Panc1 (cell line): ENCODE measurements at regions not wholly inside any gene's neighbourhood (a gene's known extent, or its start where the extent isn't known, plus 50 kb on each side); places are given as distances from the start of the nearest gene placed in this dataset.

Experiments
- ATAC-seq: fragments of 200-7000 bp; cut with Tn5 transposase; 2 replicates; pipeline ENCODE4 v1.9.1; 2020; ENCODE audit warnings: mild to moderate bottlenecking, moderate library complexity
- BruUV-seq: library from RNA; stranded (reverse); fragments of 400-500 nt; replicated peaks from 2 replicates; lab custom pipeline; 2021; lab: Mats Ljungman, UMichigan
- CTCF ChIA-PET: fragments of 300-600 bp; sonication (Branson Sonifier 250); formaldehyde crosslinking; loops from one replicate; lab custom pipeline; 2022; ENCODE audit warnings: antibody characterized with exemption; lab: Charles Lee
- POLR2A ChIA-PET: fragments of 300-600 bp; sonication (Branson Sonifier 250); formaldehyde crosslinking; loops from one replicate; lab custom pipeline; 2022; ENCODE audit warnings: antibody characterized with exemption; lab: Charles Lee
- DNase-seq: peaks from one replicate; pipeline ENCODE4 v3.0.0-alpha.2; 2010; ENCODE audit warnings: low read depth, low spot score
- H3K27ac ChIP-seq: 2 replicates; pipeline ENCODE4 v1.5.1; 2011; ENCODE audit warnings: mild to moderate bottlenecking, low read length, inconsistent platforms
- H3K27me3 ChIP-seq: fragments of 200-500 bp; sonication (Bioruptor generic); 2 replicates; pipeline ENCODE4 v1.6.0; 2014; ENCODE audit warnings: low read length, inconsistent platforms; ENCODE audit not compliant: control insufficient read depth, insufficient read depth
- H3K36me3 ChIP-seq: fragments of 200-500 bp; sonication (Bioruptor generic); 2 replicates; pipeline ENCODE4 v1.5.1; 2014; ENCODE audit warnings: inconsistent platforms, mild to moderate bottlenecking, low read length, moderate library complexity; ENCODE audit not compliant: control insufficient read depth, insufficient read depth
- H3K4me1 ChIP-seq: 2 replicates; pipeline ENCODE4 v1.5.1; 2011; ENCODE audit warnings: inconsistent platforms, mild to moderate bottlenecking, low read length, moderate library complexity; ENCODE audit not compliant: control insufficient read depth, insufficient read depth
- H3K4me3 ChIP-seq, 2 experiments: 2 replicates each; pipeline ENCODE4 v1.5.1; 2011 to 2012; ENCODE audit warnings: low read depth in 2 of 2, low read length in 2 of 2, mild to moderate bottlenecking in 2 of 2, inconsistent platforms in 1 of 2, moderate library complexity in 1 of 2
- H3K9me3 ChIP-seq: fragments of 200-500 bp; sonication (Bioruptor generic); 2 replicates; pipeline ENCODE4 v1.5.1; 2014; ENCODE audit warnings: low read depth, mild to moderate bottlenecking, inconsistent platforms, low read length, moderate library complexity; ENCODE audit not compliant: control insufficient read depth, insufficient read depth
- CTCF ChIP-seq: fragments of 450-650 bp; IDR thresholded peaks from 2 replicates; pipeline ENCODE4 v1.5.1; 2017; ENCODE audit warnings: mild to moderate bottlenecking
- POLR2AphosphoS5 ChIP-seq: IDR thresholded peaks from 2 replicates; pipeline ENCODE4 v1.6.1; 2012; ENCODE audit warnings: mild to moderate bottlenecking, low read depth, low read length, moderate library complexity
- SIN3A ChIP-seq: IDR thresholded peaks from 2 replicates; pipeline ENCODE4 v1.6.1; 2012; ENCODE audit warnings: low read depth, mild to moderate bottlenecking, low read length, moderate library complexity, borderline replicate concordance; ENCODE audit not compliant: insufficient read depth
- TCF7L2 ChIP-seq: IDR thresholded peaks from 2 replicates; pipeline ENCODE4 v1.6.1; 2011; ENCODE audit warnings: mild to moderate bottlenecking, low read depth, low read length, inconsistent platforms
- in situ Hi-C: cut with HindIII; loops from 2 replicates; pipeline ENCODE4 v1.10.0; 2016; ENCODE audit warnings: low sequenced_read_pairs, low pct_unique_long_range_greater_than_20kb
- intact Hi-C: fragments of 100-400 bp; cut with micrococcal nuclease; formaldehyde crosslinking; loops from one replicate; pipeline ENCODE4 v1.10.0; 2022; ENCODE audit not compliant: unreplicated experiment
- TF ChIP-seq, protein P1 (sequence below), 2 experiments: IDR thresholded peaks; 2 replicates each; pipeline ENCODE4 v1.6.1; 2011 to 2012; ENCODE audit warnings: low read depth in 2 of 2, control low read depth in 1 of 2, low read length in 1 of 2, mild to moderate bottlenecking in 1 of 2, moderate library complexity in 1 of 2; ENCODE audit not compliant: insufficient read depth in 1 of 2

GRCh38 chr1:188394677-188395076 is 1565.9 kb downstream of the PLA2G4A start:
- ChIA-PET CTCF (no interaction called here), POLR2A (no interaction called here)
- H3K36me3 ChIP-seq = no peaks in the 10 kb centered on the region
- no peak for DNase-seq
- no peak overlapping the region for H3K27ac ChIP-seq
- H3K27me3 ChIP-seq = no peaks in the 10 kb centered on the region
- in situ Hi-C loops = no loop called here
- H3K4me3 ChIP-seq = no peak overlapping the region
- intact Hi-C loops = no loop called here
- TF ChIP-seq CTCF (no peak), POLR2AphosphoS5 (no peak), TCF7L2 (no peak), SIN3A (no peak)
- TF ChIP-seq, protein P1, sequence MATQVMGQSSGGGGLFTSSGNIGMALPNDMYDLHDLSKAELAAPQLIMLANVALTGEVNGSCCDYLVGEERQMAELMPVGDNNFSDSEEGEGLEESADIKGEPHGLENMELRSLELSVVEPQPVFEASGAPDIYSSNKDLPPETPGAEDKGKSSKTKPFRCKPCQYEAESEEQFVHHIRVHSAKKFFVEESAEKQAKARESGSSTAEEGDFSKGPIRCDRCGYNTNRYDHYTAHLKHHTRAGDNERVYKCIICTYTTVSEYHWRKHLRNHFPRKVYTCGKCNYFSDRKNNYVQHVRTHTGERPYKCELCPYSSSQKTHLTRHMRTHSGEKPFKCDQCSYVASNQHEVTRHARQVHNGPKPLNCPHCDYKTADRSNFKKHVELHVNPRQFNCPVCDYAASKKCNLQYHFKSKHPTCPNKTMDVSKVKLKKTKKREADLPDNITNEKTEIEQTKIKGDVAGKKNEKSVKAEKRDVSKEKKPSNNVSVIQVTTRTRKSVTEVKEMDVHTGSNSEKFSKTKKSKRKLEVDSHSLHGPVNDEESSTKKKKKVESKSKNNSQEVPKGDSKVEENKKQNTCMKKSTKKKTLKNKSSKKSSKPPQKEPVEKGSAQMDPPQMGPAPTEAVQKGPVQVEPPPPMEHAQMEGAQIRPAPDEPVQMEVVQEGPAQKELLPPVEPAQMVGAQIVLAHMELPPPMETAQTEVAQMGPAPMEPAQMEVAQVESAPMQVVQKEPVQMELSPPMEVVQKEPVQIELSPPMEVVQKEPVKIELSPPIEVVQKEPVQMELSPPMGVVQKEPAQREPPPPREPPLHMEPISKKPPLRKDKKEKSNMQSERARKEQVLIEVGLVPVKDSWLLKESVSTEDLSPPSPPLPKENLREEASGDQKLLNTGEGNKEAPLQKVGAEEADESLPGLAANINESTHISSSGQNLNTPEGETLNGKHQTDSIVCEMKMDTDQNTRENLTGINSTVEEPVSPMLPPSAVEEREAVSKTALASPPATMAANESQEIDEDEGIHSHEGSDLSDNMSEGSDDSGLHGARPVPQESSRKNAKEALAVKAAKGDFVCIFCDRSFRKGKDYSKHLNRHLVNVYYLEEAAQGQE (IDR thresholded peaks at IDR 0.05; ENCODE audit: insufficient read depth in 1 of 2, low read depth in 2 of 2, low read length in 1 of 2) = no peak
- H3K4me1 ChIP-seq = no peaks in the 10 kb centered on the region
- no TSS peak for BruUV-seq
- H3K9me3 ChIP-seq = no peaks in the 10 kb centered on the region; the same call in 1 of the 2 replicates
- ATAC-seq = no peak

- in situ Hi-C loops = no loop called here
- intact Hi-C loops = no loop called here
- no TSS peak for BruUV-seq
Measured at GRCh38 chr1:188397521-188397920, 1568.8 kb downstream of the PLA2G4A start.

More at GRCh38 chr1:188397521-188397920, 1568.8 kb downstream of the PLA2G4A start:
- H3K4me1 ChIP-seq = no peaks in the 10 kb centered on the region
- no peaks in the 10 kb centered on the region for H3K36me3 ChIP-seq
- no peaks in the 10 kb centered on the region; the same call in 1 of the 2 replicates for H3K9me3 ChIP-seq
- H3K27ac ChIP-seq = no peak overlapping the region
- DNase-seq (no peak), ATAC-seq (no peak)
- POLR2A ChIA-PET = no interaction called here
- CTCF ChIA-PET = no interaction called here
- no peaks in the 10 kb centered on the region for H3K27me3 ChIP-seq
- no peak overlapping the region for H3K4me3 ChIP-seq
- TF ChIP-seq TCF7L2 (no peak), CTCF (no peak), SIN3A (no peak), POLR2AphosphoS5 (no peak)
- TF ChIP-seq, protein P1 (IDR thresholded peaks at IDR 0.05; ENCODE audit: insufficient read depth in 1 of 2, low read depth in 2 of 2, low read length in 1 of 2) = no peak
